GM19043 (cell line): ENCODE measurements at regions not wholly inside any gene's neighbourhood (a gene's known extent, or its start where the extent isn't known, plus 50 kb on each side); places are given as distances from the start of the nearest gene placed in this dataset.

Source experiments
- ATAC-seq: cut with Tn5 transposase; IDR thresholded peaks from one replicate; pipeline ENCODE4 v1.9.1; 2021; ENCODE audit warnings: low read depth; ENCODE audit not compliant: unreplicated experiment

DNA sequence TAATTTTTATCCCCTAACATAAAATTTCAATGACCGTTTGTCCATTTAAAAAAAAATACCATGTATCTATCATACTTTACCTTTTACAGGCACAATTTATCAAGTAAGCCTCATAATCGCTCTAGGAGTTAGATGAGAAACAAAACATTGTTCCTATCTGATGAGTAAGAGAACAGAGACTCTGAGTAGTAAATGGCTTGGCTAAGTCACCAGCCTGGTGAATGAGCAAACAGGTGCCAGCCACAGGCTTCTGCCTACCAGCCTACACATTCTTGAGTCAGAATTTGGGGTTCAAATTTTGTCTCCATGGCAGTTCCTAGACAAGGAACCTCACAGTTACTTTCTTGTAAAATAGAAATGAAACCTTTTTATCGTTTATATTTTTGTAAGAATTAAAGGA lies 235.4 kb downstream of the HGF start:
- ATAC-seq, result no peak

DNA sequence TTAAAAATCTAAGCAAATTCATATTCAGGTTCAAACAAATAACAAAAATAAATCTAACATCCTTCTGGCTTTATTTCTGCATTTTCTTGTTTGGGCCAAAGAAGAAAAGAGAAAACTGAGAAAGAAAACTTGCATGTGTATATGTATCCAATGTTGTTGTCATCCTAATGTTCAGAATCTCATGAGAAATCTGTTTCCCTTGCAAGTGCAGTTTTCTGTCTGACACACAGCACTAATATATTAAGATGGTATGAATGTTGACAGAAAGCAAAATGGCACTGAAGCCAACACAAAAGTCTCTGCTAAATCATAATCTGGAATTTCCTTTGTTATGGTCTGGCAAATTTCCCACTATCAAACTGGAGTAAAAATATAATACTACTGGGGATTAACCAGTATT lies 235.9 kb downstream of the HGF start:
- ATAC-seq, result no peak

- ATAC-seq, result no peak
These were observed 236.4 kb downstream of the HGF start for GRCh38 chr7:81533426-81533825.

GRCh38 chr7:81529785-81530184 lies 240.1 kb downstream of the HGF start:
- no peak for ATAC-seq

DNA sequence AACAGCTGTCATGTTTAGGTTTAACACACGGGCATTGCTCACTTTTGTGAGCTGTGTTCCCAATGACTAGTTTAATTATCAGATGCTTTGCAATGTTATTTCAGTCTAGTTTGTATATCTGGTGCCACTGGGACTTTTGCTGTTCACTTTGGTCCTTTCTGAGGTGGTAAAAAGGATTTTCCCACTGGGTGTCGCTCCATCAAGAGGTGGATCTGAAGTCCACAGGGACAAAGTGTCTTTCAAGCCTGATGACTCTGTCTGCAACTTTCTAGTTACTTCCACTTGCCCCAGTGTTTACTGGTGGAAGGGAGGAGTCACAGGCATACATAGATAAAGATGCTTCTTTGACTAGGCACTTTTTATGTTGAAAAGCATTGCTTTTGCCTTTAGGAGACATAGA lies 242.2 kb downstream of the HGF start:
- no peak for ATAC-seq

GRCh38 chr7:81526971-81527370 lies 242.9 kb downstream of the HGF start:
- ATAC-seq, result no peak

DNA sequence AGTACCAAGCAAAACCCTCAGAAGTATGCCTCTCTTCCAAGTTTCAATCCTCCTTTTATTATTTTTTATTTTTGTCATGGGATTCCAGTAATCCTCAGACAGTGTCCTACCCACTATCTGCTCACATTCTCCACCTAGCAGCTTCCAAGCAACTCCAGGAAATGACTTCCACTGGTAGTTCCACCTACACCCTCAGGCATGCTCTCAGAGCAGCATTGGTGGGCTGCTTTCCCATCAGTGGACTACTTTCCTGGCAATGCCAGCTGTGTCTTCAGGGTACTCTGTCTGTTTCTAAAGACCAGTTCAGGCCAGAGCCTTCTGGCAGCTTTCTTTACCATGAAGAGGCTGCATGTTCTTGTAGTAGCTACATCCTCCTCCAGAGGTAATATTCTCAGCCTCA lies 244.0 kb downstream of the HGF start:
- no peak for ATAC-seq

DNA sequence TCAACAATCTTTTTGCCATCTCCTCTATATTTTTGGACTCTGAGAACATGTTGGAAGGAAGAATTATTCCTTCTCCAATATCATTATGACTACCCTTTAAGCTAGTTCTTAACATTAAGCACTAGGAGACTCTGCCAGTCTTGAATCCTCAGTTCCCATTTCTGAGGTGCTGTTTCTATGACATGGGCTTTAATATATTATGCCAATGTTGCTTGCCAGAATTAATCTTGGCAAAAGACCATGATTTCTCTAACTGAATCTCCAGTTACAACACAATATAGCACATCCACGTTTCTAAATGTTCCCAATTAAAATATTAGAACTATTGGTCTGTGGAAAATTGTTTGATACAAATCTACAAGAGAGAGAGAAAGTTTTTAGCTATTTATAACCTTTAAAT lies 250.0 kb downstream of the HGF start:
- no peak for ATAC-seq

DNA sequence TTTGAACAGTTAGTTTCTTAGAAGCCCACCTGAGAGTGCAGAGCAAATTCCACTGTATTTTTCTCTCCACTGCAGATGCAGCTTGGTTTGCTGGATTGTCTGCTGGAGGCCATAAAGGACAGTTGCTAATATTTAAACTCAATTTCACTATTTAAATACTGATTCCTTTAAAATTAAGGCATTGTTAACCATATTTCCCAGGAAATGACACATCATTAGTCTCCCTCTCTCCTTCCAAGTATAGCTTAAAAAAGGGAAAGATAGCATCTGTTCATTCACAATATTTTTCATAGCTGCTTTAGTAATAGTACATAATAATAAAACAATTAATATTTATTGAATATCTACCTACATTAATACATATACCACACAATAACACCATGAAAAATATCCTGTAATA lies 252.9 kb downstream of the HGF start:
- ATAC-seq, result no peak

DNA sequence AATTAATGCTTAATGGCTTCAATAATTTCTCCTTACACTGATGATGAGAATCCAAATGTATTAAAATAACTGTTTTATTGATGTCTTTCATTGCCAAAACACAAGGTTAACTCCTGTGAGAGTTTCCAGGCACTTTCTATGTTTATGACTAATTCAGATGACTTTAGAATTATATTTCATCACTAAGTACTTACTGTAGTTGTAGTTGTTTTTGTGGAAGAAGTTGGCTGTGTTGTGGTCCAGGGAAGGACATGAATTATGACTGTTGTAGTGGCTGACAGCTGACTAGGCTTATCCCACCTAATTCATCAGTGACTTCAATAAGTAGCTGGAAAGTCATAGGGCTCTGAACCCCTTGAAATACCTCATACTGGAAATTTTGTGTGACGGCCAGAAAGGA lies 254.8 kb downstream of the HGF start:
- no peak for ATAC-seq

- ATAC-seq, result no peak
These were observed 255.3 kb downstream of the HGF start for GRCh38 chr7:81514546-81514945.

- no peak for ATAC-seq
These were observed 259.7 kb downstream of the HGF start for GRCh38 chr7:81510122-81510521.

DNA sequence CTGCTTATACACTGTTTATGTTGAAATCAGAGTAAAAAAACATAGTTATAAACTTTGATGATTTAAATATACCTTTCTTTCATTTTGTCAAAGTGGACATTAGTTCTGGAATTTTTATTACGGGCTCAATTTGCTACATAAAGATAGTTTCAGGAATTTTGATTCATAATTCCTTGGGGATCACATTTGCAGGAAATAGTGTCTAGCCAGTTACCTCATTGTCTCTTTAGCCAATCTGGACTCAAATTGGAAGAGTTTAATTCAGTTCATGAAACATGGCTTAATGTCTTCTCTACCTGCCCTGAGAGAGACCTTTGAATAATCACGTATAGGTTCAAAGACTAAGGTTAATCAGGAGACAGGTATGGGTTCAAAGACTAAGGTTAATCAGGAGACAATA lies 262.6 kb downstream of the HGF start:
- no peak for ATAC-seq

- no peak for ATAC-seq
These were observed 263.2 kb downstream of the HGF start for GRCh38 chr7:81506609-81507008.

GRCh38 chr7:81503771-81504170 lies 266.1 kb downstream of the HGF start:
- no peak for ATAC-seq

GRCh38 chr7:81503336-81503735 lies 266.5 kb downstream of the HGF start:
- no peak for ATAC-seq

DNA sequence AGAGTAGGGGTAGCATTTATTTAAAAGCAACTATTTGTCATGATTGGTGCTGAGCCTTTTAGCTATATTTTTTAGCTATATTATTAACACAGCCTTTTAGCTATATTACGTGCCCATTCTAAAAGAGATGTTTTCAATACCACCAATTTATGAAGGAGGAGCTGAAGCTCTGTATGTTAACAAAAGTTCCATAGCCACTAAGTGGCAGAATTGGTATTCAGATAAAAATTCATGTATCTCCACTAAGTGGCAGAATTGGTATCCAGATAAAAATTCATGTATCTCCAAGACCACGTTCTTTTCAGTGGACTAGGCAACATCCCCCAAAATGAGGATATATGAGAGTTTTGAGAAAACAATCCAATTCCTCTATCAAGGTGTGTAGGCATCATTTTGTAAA lies 268.6 kb downstream of the HGF start:
- no peak for ATAC-seq

DNA sequence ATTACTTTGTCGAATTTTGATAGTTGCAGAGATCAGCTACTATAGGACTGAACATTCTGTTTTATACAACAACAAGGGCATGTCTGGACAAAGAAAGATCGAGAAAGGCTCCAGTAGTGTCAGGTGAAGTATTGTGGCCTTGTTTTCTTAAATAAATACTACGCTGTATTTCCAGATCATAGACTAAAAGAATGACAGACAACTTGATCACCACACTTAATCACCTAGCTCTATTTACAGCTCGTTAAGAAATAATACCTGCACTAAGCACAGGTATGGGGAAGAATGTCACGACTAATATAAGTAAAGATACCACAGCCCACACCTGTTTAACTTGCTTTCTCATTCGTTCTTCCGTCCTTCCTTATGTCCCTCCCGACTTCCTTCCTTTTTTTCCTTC lies 269.2 kb downstream of the HGF start:
- no peak for ATAC-seq

- peak; percentile 82 for ATAC-seq
These were observed 270.4 kb downstream of the HGF start for GRCh38 chr7:81499262-81500116.

- no peak for ATAC-seq
These were observed 271.7 kb downstream of the HGF start for GRCh38 chr7:81498176-81498575.

DNA sequence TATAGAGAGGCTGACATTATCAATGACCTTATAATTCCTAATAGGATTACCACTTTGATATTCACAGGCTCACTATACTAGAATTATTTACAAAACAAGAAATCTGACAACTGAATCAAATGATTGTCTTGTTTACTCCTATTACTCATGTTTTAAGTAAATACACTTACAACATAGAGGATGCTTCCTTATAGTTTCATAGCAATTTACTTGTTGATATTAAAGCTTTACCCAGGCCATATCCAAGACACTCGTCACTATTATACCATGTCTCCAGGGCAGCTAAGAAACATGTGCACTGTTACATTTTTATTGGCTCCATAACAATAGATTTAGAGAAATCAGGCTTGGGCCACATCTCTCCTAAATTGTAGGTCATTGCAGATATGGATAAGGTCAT lies 276.9 kb downstream of the HGF start:
- ATAC-seq, result no peak

DNA sequence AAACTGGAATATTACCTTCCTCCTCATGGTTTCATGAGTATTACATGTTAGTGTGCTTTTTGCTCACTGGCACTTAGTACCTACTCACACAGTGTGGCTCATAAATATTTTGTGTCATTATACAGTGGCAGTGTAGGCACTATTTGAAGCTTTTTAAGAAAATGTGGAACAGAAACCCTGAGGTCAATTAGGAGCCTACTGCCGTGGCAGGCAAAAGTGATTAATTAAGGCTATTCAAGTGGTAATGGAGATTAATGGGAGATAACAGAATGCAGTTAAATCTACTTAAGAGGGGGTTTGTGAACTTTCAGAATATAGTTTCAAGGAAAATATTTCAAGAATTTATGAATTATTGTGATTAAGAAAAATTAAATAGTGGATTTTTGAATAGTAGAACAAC lies 277.6 kb downstream of the HGF start:
- no peak for ATAC-seq

- ATAC-seq, result no peak
These were observed 278.3 kb downstream of the HGF start for GRCh38 chr7:81491573-81491972.
